GM10266 (cell line): ENCODE measurements at regions not wholly inside any gene's neighbourhood (a gene's known extent, or its start where the extent isn't known, plus 50 kb on each side); places are given as distances from the start of the nearest gene placed in this dataset.

Source experiments
- DNase-seq: peaks from one replicate; pipeline ENCODE4 v3.0.0; 2012; ENCODE audit errors: extremely low spot score
- CTCF ChIP-seq: IDR thresholded peaks from 2 replicates; pipeline ENCODE4 v1.5.1; 2012; ENCODE audit warnings: mild to moderate bottlenecking, low read depth; ENCODE audit not compliant: control insufficient read depth, insufficient read depth; ENCODE audit errors: missing control alignments

GRCh38 chr2:188207554-188207953, 84.1 kb upstream of the GULP1 start:
- no peak for TF ChIP-seq CTCF

GRCh38 chr2:188209218-188209617, 82.5 kb upstream of the GULP1 start:
- TF ChIP-seq CTCF = no peak
- no peak for DNase-seq

More at GRCh38 chr2:188207554-188207953, 84.1 kb upstream of the GULP1 start:
- DNase-seq = no peak

- no peak for DNase-seq
These were observed 74.4 kb upstream of the GULP1 start for GRCh38 chr2:188217264-188217663.

GRCh38 chr2:188219541-188219940, 72.1 kb upstream of the GULP1 start:
- no peak for TF ChIP-seq CTCF
- DNase-seq = no peak

More at GRCh38 chr2:188217264-188217663, 74.4 kb upstream of the GULP1 start:
- TF ChIP-seq CTCF = no peak

GRCh38 chr2:188220535-188220934, 71.1 kb upstream of the GULP1 start:
- DNase-seq = no peak
- TF ChIP-seq CTCF = no peak

GRCh38 chr2:188227713-188228112, 64.0 kb upstream of the GULP1 start:
- no peak for TF ChIP-seq CTCF
- no peak for DNase-seq

- TF ChIP-seq CTCF = no peak
- peak; percentile 14 for DNase-seq
These were observed 56.3 kb upstream of the GULP1 start for GRCh38 chr2:188235364-188235763.
